GM23338 (cell line): ENCODE measurements at regions not wholly inside any gene's neighbourhood (a gene's known extent, or its start where the extent isn't known, plus 50 kb on each side); places are given as distances from the start of the nearest gene placed in this dataset.

Experiments used
- ATAC-seq: fragments of 200-7000 bp; cut with Tn5 transposase; 3 replicates; pipeline ENCODE4 v1.9.1; 2020
- DNase-seq: peaks from one replicate; pipeline ENCODE4 v3.0.0-alpha.2; 2015; ENCODE audit warnings: low spot score
- H2AFZ ChIP-seq: fragments of 200-600 bp; sonication (generic); 2 replicates; pipeline ENCODE4 v1.8.0; 2016; ENCODE audit warnings: antibody characterized with exemption, mild to moderate bottlenecking, moderate library complexity
- H3F3A ChIP-seq: fragments of 200-600 bp; sonication (generic); replicated peaks from 2 replicates; pipeline ENCODE4 v1.8.0; 2017; ENCODE audit warnings: antibody characterized with exemption, mixed run types, low read depth
- H3K27ac ChIP-seq: fragments of 200-600 bp; sonication (generic); 2 replicates; pipeline ENCODE4 v1.6.1; 2016; ENCODE audit warnings: low read depth
- H3K27me3 ChIP-seq: fragments of 200-600 bp; sonication (generic); 2 replicates; pipeline ENCODE4 v1.8.0; 2016; ENCODE audit warnings: mild to moderate bottlenecking, mixed run types, moderate library complexity; ENCODE audit not compliant: insufficient read depth
- H3K36me3 ChIP-seq: fragments of 200-600 bp; sonication (generic); 2 replicates; pipeline ENCODE4 v1.8.0; 2016; ENCODE audit warnings: mild to moderate bottlenecking; ENCODE audit not compliant: insufficient read depth
- H3K4me1 ChIP-seq: fragments of 200-600 bp; sonication (generic); 2 replicates; pipeline ENCODE4 v1.8.0; 2016; ENCODE audit warnings: mild to moderate bottlenecking, moderate library complexity; ENCODE audit not compliant: insufficient read depth
- H3K4me2 ChIP-seq: fragments of 200-600 bp; sonication (generic); 2 replicates; pipeline ENCODE4 v1.7.1; 2017; ENCODE audit warnings: mixed run types
- H3K4me3 ChIP-seq: fragments of 200-600 bp; sonication (generic); 2 replicates; pipeline ENCODE4 v1.6.1; 2016; ENCODE audit warnings: mixed run types
- H3K79me2 ChIP-seq: fragments of 200-600 bp; sonication (generic); replicated peaks from 2 replicates; pipeline ENCODE4 v1.8.0; 2017; ENCODE audit warnings: mild to moderate bottlenecking; ENCODE audit not compliant: insufficient read depth
- H3K9me2 ChIP-seq: fragments of 200-600 bp; sonication (generic); 2 replicates; pipeline ENCODE4 v1.8.0; 2017; ENCODE audit not compliant: insufficient read depth
- H4K20me1 ChIP-seq: fragments of 200-600 bp; sonication (generic); replicated peaks from 2 replicates; pipeline ENCODE4 v1.8.0; 2017; ENCODE audit warnings: mild to moderate bottlenecking; ENCODE audit not compliant: insufficient read depth
- H3K27ac Mint-ChIP-seq: 2 replicates; pipeline ENCODE4 v1.8.0; 2020; ENCODE audit warnings: inconsistent platforms, mild to moderate bottlenecking, moderate library complexity, mixed read lengths
- H3K27me3 Mint-ChIP-seq: 3 replicates; pipeline ENCODE4 v1.8.0; 2022; ENCODE audit warnings: low read depth, mild to moderate bottlenecking, moderate library complexity, mixed read lengths, inconsistent platforms; ENCODE audit not compliant: insufficient read depth, poor library complexity
- H3K36me3 Mint-ChIP-seq: 3 replicates; pipeline ENCODE4 v1.8.0; 2021; ENCODE audit warnings: low read depth, mild to moderate bottlenecking, inconsistent platforms, moderate library complexity, mixed read lengths
- H3K4me1 Mint-ChIP-seq: 3 replicates; pipeline ENCODE4 v1.8.0; 2020; ENCODE audit warnings: mild to moderate bottlenecking, inconsistent platforms, mixed read lengths
- H3K4me3 Mint-ChIP-seq: 3 replicates; pipeline ENCODE4 v1.8.0; 2021; ENCODE audit warnings: moderate library complexity, mild to moderate bottlenecking, inconsistent platforms, mixed read lengths
- H3K9me3 Mint-ChIP-seq: 3 replicates; pipeline ENCODE4 v1.8.0; 2020; ENCODE audit warnings: moderate library complexity, mild to moderate bottlenecking, inconsistent platforms, mixed read lengths
- CREB1 ChIP-seq: fragments of 250-450 bp; sonication (Bioruptor Pico); IDR thresholded peaks from 2 replicates; pipeline ENCODE4 v1.5.0; 2020; ENCODE audit warnings: low read depth, mild to moderate bottlenecking, moderate library complexity
- CTCF ChIP-seq, 2 experiments: fragments of 200-600 bp in 1 of 2; sonication (generic) in 1 of 2; conservative IDR thresholded peaks; 2 replicates each; pipeline versions ENCODE4 v1.5.1 to v1.6.1; 2016 to 2017; ENCODE audit warnings: antibody characterized with exemption in 2 of 2, low read depth in 2 of 2, mild to moderate bottlenecking in 2 of 2, moderate library complexity in 1 of 2
- ETS1 ChIP-seq: IDR thresholded peaks from 2 replicates; pipeline ENCODE4 v1.6.1; 2016; ENCODE audit warnings: antibody characterized with exemption
- EZH2 ChIP-seq: fragments of 200-600 bp; sonication (generic); IDR thresholded peaks from one replicate; pipeline ENCODE4 v1.8.0; 2017; ENCODE audit warnings: antibody characterized with exemption, mild to moderate bottlenecking, low read depth; ENCODE audit not compliant: unreplicated experiment
- JUNB ChIP-seq: IDR thresholded peaks from one replicate; pipeline ENCODE4 v1.6.1; 2016; ENCODE audit warnings: antibody characterized with exemption; ENCODE audit not compliant: unreplicated experiment
- STAT1 ChIP-seq: IDR thresholded peaks from one replicate; pipeline ENCODE4 v1.6.1; 2016; ENCODE audit warnings: antibody characterized with exemption; ENCODE audit not compliant: unreplicated experiment
- ZNF114 ChIP-seq: fragments of 250-450 bp; sonication (Bioruptor Pico); IDR thresholded peaks from 2 replicates; pipeline ENCODE4 v1.5.0; 2020; ENCODE audit warnings: mild to moderate bottlenecking, moderate library complexity
- TF ChIP-seq, protein P1 (sequence below): IDR thresholded peaks from one replicate; pipeline ENCODE4 v1.6.1; 2018; ENCODE audit warnings: antibody characterized with exemption; ENCODE audit not compliant: unreplicated experiment

GRCh38 chr1:175833502-175833901 lies 90.1 kb upstream of the TNR start (continued):
- no peak for TF ChIP-seq CTCF (conservative IDR thresholded peaks at IDR 0.05; ENCODE audit: low read depth in 2 of 2)
- TF ChIP-seq, protein P1, sequence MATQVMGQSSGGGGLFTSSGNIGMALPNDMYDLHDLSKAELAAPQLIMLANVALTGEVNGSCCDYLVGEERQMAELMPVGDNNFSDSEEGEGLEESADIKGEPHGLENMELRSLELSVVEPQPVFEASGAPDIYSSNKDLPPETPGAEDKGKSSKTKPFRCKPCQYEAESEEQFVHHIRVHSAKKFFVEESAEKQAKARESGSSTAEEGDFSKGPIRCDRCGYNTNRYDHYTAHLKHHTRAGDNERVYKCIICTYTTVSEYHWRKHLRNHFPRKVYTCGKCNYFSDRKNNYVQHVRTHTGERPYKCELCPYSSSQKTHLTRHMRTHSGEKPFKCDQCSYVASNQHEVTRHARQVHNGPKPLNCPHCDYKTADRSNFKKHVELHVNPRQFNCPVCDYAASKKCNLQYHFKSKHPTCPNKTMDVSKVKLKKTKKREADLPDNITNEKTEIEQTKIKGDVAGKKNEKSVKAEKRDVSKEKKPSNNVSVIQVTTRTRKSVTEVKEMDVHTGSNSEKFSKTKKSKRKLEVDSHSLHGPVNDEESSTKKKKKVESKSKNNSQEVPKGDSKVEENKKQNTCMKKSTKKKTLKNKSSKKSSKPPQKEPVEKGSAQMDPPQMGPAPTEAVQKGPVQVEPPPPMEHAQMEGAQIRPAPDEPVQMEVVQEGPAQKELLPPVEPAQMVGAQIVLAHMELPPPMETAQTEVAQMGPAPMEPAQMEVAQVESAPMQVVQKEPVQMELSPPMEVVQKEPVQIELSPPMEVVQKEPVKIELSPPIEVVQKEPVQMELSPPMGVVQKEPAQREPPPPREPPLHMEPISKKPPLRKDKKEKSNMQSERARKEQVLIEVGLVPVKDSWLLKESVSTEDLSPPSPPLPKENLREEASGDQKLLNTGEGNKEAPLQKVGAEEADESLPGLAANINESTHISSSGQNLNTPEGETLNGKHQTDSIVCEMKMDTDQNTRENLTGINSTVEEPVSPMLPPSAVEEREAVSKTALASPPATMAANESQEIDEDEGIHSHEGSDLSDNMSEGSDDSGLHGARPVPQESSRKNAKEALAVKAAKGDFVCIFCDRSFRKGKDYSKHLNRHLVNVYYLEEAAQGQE, result no peak
- no peak for TF ChIP-seq STAT1

- H3K27ac ChIP-seq, result no peak overlapping the region
Observed at GRCh38 chr1:175830500-175830899, 87.1 kb upstream of the TNR start.

GRCh38 chr1:175829845-175830244 lies 86.5 kb upstream of the TNR start:
- Mint-ChIP-seq H3K27me3 (peaks cover 5% of the 10 kb centered on the region), H3K4me1 (peaks cover 31% of the 10 kb centered on the region), H3K4me3 (no peak overlapping the region), H3K9me3 (peaks cover 24% of the 10 kb centered on the region), H3K27ac (no peak overlapping the region), H3K36me3 (peaks cover 13% of the 10 kb centered on the region)
- DNase-seq (no peak), ATAC-seq (no peak)
- Histone ChIP-seq H2AFZ (no peak overlapping the region), H3K4me1 (peaks cover 10% of the 10 kb centered on the region), H3K4me3 (no peak overlapping the region), H3K9me2 (peaks cover 8% of the 10 kb centered on the region), H3F3A (no peaks in the 10 kb centered on the region), H3K36me3 (no peaks in the 10 kb centered on the region), H3K4me2 (no peak overlapping the region), H4K20me1 (no peaks in the 10 kb centered on the region), H3K27ac (no peak overlapping the region), H3K27me3 (no peaks in the 10 kb centered on the region), H3K79me2 (no peaks in the 10 kb centered on the region)
- TF ChIP-seq ETS1 (no peak), JUNB (no peak), CREB1 (CRISPR knock-in tag) (no peak)

More at GRCh38 chr1:175830500-175830899, 87.1 kb upstream of the TNR start:
- no peaks in the 10 kb centered on the region for H3K36me3 ChIP-seq
- peaks cover 35% of the 10 kb centered on the region for H3K4me1 Mint-ChIP-seq
- no peak overlapping the region for H3K4me3 ChIP-seq
- H3K27ac Mint-ChIP-seq, result no peak overlapping the region
- H3K27me3 ChIP-seq, result no peaks in the 10 kb centered on the region
- H3K9me3 Mint-ChIP-seq, result peaks cover 24% of the 10 kb centered on the region
- H3K4me2 ChIP-seq, result no peak overlapping the region
- peaks cover 5% of the 10 kb centered on the region for H3K27me3 Mint-ChIP-seq
- no peaks in the 10 kb centered on the region for H3F3A ChIP-seq
- H3K4me1 ChIP-seq, result peaks cover 17% of the 10 kb centered on the region
- DNase-seq (no peak), ATAC-seq (no peak)
- TF ChIP-seq ZNF114 (CRISPR knock-in tag) (no peak), STAT1 (no peak), JUNB (no peak), EZH2 (no peak)
- H2AFZ ChIP-seq, result no peak overlapping the region
- no peaks in the 10 kb centered on the region for H4K20me1 ChIP-seq
- peaks cover 13% of the 10 kb centered on the region for H3K36me3 Mint-ChIP-seq
- no peaks in the 10 kb centered on the region for H3K79me2 ChIP-seq
- no peak overlapping the region for H3K4me3 Mint-ChIP-seq
- peaks cover 8% of the 10 kb centered on the region for H3K9me2 ChIP-seq
